Epithelial cell of esophagus (primary cell): ENCODE measurements at regions not wholly inside any gene's neighbourhood (a gene's known extent, or its start where the extent isn't known, plus 50 kb on each side); places are given as distances from the start of the nearest gene placed in this dataset.
"Not testable (repeated sequence)": the region's sequence is repeated elsewhere in the genome, so short reads cannot be mapped to it uniquely, and the experiment has no call there.

Source experiments
- DNase-seq: peaks from one replicate; pipeline ENCODE4 v3.0.0; 2010; ENCODE audit warnings: low read depth
- H3K4me3 ChIP-seq: 2 replicates; pipeline ENCODE4 v1.5.1; 2011; ENCODE audit warnings: mild to moderate bottlenecking, low read length, control low read depth
- TF ChIP-seq, protein P1 (sequence below): IDR thresholded peaks from 2 replicates; pipeline ENCODE4 v1.5.1; 2011; ENCODE audit warnings: low read depth, mild to moderate bottlenecking, low read length, control low read depth, inconsistent platforms; ENCODE audit not compliant: insufficient read depth; ENCODE audit errors: missing control alignments

DNA sequence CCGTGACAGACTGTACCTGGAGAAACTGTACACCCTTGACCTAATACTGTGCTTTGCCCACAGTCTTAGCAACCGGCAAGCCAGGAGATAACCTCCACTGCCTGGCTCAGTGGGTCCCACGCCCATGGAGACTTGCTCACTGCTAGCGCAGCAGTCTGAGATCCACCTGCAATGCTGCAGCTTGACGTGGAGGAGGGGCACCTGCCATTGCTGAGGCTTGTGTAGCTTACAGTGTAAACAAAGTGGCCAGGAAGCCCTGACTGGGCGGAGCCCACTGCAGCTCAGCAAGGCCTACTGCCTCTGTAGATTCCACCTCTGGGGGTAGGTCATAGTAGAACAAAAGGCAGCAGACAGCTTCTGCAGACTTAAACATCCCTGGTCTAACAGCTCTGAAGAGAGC lies 189.3 kb downstream of the EDEM1 start:
- H3K4me3 ChIP-seq: no peak overlapping the region
- TF ChIP-seq, protein P1, sequence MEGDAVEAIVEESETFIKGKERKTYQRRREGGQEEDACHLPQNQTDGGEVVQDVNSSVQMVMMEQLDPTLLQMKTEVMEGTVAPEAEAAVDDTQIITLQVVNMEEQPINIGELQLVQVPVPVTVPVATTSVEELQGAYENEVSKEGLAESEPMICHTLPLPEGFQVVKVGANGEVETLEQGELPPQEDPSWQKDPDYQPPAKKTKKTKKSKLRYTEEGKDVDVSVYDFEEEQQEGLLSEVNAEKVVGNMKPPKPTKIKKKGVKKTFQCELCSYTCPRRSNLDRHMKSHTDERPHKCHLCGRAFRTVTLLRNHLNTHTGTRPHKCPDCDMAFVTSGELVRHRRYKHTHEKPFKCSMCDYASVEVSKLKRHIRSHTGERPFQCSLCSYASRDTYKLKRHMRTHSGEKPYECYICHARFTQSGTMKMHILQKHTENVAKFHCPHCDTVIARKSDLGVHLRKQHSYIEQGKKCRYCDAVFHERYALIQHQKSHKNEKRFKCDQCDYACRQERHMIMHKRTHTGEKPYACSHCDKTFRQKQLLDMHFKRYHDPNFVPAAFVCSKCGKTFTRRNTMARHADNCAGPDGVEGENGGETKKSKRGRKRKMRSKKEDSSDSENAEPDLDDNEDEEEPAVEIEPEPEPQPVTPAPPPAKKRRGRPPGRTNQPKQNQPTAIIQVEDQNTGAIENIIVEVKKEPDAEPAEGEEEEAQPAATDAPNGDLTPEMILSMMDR: no peak
- DNase-seq: peak; percentile 60

DNA sequence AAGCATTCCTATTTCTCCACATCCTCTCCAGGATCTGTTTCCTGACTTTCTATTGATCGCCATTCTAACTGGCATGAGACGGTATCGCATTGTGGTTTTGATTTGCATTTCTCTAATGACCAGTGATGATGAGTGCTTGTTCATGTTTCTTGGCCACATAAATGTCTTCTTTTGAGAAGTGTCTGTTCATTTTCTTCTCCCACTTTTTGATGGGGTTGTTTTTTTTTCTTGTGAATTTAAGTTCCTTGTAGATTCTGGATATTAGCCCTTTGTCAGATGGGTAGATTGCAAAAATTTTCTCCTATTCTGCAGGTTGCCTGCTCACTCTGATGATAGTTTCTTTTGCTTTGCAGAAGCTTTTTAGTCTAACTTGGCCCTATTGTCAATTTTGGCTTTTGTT lies 191.8 kb downstream of the EDEM1 start:
- not testable (repeated sequence) for H3K4me3 ChIP-seq, DNase-seq

DNA sequence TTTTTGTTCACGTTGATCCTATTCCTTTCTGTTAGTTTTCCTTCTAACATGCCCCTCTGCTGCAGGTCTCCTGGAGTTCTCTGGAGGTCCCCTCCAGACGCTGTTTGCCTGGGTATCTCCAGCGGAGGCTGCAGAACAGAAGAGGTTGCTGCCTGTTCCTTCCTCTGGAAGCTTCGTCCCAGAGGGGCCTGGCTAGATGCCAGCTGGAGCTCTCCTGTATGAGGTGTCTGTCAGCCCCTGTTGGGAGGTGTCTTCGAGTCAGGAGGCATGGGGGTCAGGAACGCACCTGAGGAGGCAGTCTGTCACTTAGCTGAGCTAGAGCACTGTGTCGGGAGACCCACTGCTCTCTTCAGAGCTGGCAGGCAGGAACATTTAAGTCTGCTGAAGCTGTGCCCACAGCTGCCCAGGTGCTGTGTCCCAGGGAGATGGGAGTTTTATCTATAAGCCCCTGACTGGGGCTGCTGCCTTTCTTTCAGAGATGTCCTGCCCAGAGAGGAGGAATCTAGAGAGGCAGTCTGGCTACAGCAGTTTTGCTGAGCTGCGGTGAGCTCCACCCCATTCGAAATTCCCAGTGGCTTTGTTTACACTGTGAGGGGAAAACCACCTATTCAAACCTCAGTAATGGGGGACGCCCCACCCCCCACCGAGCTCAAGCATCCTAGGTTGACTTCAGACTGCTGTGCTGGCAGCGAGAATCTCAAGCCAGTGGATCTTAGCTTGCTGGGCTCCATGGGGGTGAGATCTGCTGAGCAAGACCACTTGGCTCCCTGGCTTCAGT lies 196.2 kb downstream of the EDEM1 start:
- H3K4me3 ChIP-seq, DNase-seq: not testable (repeated sequence)

DNA sequence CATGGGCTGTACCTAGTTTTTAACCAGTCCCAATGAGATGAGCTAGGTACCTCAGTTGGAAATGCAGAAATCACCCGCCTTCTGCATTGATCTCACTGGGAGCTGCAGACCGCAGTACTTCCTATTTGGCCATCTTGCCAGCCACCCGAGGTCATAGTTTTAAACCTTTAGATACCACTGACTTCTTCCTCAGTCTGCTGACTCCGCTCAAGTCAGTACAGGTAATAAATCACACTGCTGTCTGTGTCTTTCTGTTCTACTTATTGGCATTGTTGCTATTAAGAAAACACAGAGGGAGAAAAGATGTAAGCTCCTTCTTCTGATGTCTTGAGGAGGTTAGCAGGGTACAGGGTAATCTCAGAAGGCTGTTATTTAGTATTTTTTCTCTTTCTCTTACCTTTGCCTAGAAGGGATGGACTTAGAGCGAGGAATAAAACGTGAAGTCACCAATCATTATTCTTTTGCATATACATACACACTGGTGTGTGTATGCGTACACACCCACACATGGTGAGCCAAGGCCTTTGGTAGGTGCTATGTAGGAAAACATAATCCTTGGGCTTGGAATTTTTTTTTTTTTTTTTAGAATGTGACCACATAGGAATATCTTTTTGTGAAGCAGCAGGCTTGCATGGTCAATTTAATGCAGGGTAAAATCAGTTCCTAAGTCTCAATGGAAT lies 197.2 kb downstream of the EDEM1 start:
- no peak overlapping the region for H3K4me3 ChIP-seq
- DNase-seq: no peak
- TF ChIP-seq, protein P1: no peak

DNA sequence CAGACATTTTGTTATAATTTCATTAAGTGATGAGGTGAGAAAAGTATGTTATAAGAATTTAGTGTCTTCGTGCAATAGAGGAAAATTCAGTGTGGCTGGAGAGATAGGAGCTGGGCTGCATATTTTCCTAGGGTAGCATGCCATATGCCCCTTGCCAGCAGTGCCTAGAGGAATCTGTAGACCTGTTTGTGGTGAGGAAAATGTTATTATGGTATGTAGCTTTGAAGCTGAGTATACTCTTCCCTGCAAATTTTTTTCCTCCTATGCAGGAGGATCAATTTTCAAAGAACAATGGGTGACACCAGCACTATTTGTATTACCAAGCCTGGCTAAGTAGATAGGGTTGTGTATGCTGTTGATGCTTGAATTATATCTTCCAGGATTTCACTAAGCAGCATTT lies 200.6 kb downstream of the EDEM1 start:
- H3K4me3 ChIP-seq: no peak overlapping the region
- peak; percentile 6 for DNase-seq
- TF ChIP-seq, protein P1: no peak

DNA sequence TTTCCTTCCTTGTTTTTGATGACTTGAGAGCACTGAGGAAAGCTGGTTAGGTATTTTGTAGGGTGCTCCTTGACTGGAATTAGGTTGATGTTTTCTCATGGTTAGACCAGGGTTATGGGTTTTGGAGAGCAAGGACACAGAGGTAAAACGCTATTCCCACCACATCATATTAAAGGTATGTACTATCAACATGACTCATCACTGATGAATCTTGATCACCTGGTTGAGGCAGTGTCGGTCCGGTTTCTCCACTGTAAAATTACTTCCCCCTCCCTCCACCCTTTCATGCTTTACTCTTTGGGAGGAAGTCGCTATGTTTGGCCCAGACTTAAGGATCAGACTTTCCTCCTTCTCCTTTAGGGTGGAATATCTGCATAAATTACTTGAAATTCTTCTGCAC lies 201.6 kb downstream of the EDEM1 start:
- TF ChIP-seq, protein P1: no peak
- DNase-seq: peak; percentile 94
- no peak overlapping the region for H3K4me3 ChIP-seq

DNA sequence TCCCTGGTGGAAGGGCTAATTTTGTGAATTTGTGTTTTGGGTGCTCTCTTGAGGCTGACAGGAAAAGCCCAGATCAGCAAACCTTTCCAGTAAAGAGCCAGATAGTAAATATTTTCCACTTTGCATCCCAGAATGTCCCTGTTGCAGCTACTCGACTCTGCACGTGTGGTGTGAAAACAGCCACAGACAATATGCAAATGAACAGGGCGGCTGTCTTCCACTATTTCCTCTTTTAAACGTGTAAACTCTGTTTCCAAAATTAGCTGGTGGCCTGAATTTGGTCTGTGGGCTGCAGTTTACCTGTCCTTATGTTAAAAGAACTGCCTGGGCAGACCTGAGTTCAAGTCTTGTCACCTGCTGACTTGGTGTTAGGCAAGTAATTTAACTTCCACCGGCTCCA lies 202.7 kb downstream of the EDEM1 start:
- no peak overlapping the region for H3K4me3 ChIP-seq
- TF ChIP-seq, protein P1: no peak
- no peak for DNase-seq

DNA sequence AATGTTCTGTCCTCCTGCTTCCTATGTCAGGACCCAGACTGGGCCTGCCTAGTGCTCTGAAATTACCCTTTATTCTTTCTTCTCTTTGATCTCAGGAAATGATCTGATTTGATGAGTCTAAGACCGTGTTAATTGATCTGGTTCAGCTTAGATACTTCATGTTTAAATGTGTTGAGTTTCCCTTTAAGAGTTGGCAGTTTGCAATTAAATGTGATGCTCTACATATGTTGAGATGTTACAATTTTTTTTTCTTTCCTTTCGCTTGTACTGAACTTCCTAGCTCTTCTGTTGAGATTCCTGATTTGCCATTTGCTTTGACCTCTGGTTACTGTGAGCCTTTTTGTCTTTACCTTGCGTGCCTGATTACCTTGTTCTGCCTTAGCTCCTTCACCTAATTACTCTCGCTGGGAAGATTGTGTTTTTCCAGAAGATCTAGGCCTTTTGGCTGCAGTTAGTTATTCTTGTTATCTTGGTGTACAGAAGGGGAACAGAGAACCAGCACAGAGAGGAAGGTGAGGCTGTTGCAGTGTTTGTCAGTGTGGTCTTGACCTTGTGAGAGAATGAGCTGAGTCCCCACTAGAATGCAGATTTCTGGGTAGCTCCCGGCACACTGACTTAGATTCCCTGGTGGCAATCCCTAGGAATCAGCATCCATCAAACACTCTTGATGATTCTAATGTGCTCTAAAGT lies 203.6 kb downstream of the EDEM1 start:
- H3K4me3 ChIP-seq: no peak overlapping the region
- TF ChIP-seq, protein P1: no peak
- DNase-seq: no peak
